ENCODE measurements at regions not wholly inside any gene's neighbourhood (a gene's known extent, or its start where the extent isn't known, plus 50 kb on each side); places are given as distances from the start of the nearest gene placed in this dataset.

GRCh38 chr5:63175850-63176249 is 597.2 kb downstream of the LRRC70 start:
- FAIRE-seq: no peak

- no peak for FAIRE-seq
Measured at GRCh38 chr5:63170486-63170885, 591.9 kb downstream of the LRRC70 start.

- FAIRE-seq: no peak
Measured at GRCh38 chr5:63164838-63165535, 586.4 kb downstream of the LRRC70 start.

GRCh38 chr5:63164339-63164738 is 585.7 kb downstream of the LRRC70 start:
- FAIRE-seq: no peak

DNA sequence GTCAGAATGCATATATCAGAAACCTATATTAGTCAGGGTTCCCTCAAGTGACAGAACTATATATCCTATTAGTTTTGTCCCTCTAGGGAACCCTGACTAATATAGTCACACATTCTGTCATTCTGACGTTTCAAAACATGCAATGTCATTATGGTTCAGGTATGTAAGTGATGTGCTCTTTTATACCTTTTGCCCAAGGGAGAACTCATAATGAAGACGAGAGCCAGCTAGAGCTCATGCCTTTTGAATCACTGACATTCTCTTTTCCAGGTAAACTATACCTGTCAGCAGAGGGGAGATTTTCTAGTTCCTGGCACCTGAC is 576.7 kb downstream of the LRRC70 start:
- FAIRE-seq: no peak

DNA sequence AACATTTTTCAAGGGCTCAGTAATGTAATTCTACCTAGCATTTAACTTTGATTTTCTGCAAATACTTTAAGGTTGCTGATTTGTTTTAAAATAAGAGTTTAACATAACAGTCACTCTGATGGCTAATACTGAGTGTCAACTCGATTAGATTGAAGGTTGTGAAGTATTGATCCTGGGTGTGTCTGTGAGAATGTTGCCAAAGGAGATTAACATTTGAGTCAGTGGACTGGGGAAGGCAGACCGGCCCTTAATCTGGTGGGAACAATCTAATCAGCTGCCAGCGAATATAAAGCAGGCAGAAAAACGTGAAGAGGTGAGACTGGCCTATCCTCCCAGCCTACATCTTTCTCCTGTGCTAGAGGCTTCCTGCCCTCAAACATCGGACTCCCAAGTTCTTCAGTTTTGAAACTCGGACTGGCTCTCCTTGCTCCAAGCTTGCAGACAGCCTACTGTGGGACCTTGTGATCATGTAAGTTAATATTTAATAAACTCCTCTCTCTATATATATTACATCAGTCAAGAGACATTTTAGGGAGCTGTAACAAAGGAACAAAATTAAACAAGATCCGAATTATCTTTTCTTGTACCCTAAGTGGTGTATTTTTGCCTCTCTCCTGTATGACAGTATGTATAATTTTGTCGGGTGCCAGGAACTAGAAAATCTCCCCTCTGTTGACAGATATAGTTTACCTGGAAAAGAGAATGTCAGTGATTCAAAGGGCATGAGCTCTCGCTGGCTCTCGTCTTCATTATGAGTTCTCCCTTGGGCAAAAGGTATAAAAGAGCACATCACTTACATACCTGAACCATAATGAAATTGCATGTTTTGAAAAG is 576.1 kb downstream of the LRRC70 start:
- no peak for FAIRE-seq

DNA sequence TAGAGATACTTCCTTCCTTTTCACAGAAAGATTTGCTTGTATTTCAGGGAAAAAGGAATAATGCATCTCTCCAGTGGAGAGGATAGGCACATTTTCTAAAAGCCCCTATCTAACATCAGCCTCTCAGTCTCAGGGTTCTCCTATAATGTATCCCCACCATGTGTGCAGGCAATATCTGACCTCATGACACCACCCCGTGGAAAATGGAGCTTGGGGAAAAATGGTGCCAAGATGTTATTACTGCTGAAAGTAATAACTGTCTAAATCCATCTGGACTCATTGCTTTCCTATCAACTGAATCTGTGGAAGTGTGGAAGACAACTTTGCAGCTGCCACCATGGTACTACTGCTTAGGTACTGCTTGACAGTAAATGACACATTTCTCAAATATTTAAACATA is 574.3 kb downstream of the LRRC70 start:
- no peak for FAIRE-seq

DNA sequence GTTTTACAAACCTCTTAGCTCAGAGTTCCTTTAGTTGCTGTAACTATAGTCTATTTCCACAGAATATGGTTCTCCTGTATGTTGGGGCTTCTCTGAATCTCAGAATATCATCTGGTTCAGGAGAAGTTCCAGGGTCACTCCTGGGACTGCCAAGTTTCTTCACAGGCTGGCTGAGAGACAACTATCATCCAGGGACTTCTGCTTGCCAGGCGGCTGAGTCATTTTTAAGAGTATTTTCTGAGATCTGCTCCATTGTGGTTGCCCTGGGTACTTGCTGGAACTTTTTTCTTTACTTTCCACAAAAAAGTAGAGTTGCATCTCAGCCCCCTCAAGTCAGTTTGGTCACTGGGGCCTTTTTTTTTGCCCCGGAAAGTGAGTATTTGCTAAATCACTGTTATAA is 566.5 kb downstream of the LRRC70 start:
- FAIRE-seq: no peak

DNA sequence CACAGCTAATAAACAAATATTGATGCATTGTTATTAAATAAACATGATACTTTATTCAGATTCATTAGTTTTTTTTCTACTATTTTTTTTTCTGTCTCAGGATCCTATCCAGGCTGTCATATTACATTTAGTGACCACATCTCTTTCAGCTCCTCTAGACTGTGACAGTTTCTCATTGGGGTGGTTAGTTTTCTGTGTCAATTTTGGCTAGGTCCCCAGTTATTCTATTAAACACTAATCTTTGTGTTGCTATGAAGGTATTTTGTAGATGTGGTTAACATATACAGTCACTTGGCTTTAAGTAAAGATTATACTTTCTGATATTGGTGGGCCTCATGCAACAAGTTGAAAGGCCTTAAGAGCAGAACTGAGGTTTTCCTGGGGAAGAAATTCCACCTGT is 563.0 kb downstream of the LRRC70 start:
- no peak for FAIRE-seq

DNA sequence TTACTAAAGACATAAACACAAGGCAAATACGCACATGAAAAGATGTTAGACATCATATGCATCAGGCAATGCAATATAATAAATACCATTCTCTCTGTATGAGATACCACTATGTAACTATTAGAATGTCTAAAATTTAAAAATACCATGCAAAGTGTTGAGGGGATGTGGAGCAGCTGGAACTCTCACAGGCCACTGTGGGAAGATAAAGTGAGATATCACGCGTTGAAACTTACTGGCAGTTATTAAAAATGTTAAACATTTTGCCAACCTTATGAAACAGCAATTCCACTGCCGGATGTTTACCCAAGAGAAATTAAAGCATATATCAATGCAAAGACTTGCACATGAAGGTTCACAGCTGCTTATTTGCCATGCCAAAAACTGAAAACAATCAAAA is 556.7 kb downstream of the LRRC70 start:
- FAIRE-seq: no peak

- no peak for FAIRE-seq
Measured at GRCh38 chr5:63131626-63132285, 553.1 kb downstream of the LRRC70 start.

- no peak for FAIRE-seq
Measured at GRCh38 chr5:63128761-63129160, 550.1 kb downstream of the LRRC70 start.

DNA sequence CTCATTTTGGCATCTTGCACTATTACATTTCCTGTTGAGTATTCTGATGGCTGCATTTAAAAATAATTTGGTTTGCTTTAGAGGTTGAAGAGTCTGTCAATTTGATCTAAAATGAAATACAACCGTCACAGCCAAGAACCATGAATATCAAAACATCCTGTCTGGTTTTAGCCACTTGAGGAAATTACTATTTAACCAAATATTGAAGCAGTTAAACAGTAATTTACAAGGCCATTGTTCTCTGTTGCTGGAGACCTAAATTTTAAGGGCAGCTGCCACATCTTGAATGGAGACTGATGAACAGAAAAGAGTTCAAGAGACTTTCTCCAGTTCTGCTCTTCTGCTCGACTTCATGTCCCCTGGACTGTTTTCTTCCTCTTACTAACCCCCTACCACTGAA is 549.4 kb downstream of the LRRC70 start:
- no peak for FAIRE-seq

DNA sequence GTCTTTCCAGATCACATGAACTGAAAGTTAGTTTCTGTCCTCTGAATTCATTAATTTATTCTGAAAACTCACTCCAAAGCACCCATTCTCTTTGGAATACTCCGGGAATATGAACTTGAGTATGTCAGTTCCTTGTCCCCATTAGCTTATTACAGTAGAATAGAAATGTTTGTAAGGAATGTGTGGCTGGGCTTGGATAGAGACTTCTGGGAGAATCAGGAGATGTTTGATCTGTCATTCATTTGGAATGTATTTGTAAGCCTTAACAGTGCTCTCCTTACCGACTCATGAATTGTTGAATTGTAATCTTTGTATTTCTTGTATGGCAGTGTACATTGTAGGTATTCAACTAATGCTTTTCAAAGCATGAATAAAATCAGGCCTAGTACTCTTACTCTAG is 548.4 kb downstream of the LRRC70 start:
- no peak for FAIRE-seq

DNA sequence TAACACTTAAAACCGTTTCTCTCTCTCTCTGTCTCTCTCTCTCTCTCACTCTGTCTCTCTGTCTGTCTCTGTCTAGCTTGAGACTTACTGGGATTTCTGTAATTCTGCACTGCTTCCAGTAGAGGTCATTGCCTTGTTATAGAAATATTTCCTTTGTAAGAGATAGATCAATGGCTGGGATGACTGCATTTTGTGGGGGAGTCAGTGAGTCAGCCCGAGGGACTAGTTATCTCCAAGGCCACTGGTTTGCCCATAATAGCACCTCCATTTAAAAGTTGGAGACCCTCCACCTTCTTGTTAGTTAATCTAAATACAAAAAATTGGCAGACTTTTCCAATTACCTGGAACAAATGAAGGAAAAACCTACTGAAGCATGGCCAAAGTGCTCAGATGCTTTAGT is 547.2 kb downstream of the LRRC70 start:
- no peak for FAIRE-seq

DNA sequence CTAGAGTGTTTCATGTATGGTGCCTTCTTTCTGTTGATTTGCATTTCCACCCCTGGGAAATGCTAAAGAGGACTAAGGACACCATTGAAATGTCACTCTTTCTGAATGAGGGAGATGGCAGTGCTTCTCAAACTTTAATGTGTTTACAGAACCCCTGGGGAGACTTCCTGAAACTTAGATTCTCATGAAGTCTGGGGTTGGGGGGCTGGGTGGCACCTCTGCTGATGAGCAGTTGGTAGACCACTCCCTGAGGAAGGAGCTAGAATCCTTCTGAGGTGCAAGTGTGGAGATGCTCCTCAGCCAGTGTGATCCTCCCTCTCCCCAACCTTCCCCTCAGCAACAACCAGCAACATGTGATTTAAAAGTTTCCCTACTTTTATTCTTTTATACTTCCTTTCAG is 546.8 kb downstream of the LRRC70 start:
- no peak for FAIRE-seq

DNA sequence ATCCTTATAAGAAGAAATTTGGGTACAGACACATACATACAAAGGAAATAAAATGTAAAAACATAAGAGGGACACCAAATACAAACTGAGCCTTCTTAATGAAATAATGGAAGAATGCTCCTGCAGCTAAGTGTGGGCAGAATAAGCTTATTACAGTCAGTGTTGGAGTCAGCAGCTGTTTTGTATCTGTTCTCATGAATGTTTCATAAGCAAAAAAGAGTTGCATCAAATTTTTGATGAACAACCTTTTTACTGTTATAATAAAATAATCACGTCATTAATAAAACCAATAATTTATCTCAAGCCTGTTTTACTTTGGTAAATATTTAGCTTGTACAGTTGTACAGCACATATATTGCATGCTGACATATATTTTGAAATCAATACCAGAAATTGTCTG is 545.6 kb downstream of the LRRC70 start:
- no peak for FAIRE-seq

GRCh38 chr5:63121471-63121870 is 542.9 kb downstream of the LRRC70 start:
- FAIRE-seq: no peak

GRCh38 chr5:63118221-63118620 is 539.6 kb downstream of the LRRC70 start:
- no peak for FAIRE-seq

GRCh38 chr5:63111891-63112290 is 533.3 kb downstream of the LRRC70 start:
- no peak for FAIRE-seq

DNA sequence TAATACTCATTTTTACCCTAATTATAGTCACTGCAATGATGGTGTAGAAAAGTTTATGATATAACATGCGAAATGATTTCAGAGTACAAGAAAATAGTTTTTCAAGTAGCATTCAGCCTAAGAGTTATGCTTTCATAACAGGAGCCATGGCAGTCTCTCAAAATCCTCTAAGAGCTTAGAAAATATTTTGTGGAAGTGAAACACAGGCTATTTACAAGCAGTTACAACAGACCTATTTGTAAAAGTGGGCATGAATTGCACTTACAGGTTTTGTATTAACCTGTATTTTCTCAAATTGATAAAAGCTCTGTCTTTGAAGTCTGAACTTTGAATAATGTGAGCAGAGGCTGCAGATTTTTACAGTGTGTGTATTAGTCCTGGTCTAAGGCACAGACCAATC is 523.3 kb downstream of the LRRC70 start:
- no peak for FAIRE-seq

GRCh38 chr5:63097286-63097685 is 518.7 kb downstream of the LRRC70 start:
- no peak for FAIRE-seq

DNA sequence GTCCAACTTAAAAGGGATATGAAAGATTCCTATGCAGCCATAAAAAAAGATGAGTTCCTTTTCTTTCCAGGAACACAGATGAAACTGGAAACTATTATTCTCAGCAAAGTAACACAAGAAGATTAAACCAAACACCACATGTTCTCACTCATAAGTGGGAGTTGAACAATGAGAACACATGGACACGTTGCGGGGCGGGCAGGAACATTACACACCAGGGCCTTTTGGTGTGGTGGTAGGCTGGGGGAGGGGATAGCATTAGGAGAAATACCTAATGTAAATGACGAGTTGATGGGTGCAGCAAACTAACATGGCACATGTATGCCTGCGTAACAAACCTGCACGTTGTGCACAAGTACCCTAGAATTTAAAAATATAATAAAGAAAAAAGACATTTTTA is 516.1 kb downstream of the LRRC70 start:
- no peak for FAIRE-seq

- no peak for FAIRE-seq
Measured at GRCh38 chr5:63089147-63089546, 510.5 kb downstream of the LRRC70 start.
